ENCODE measurements at regions not wholly inside any gene's neighbourhood (a gene's known extent, or its start where the extent isn't known, plus 50 kb on each side); places are given as distances from the start of the nearest gene placed in this dataset.

DNA sequence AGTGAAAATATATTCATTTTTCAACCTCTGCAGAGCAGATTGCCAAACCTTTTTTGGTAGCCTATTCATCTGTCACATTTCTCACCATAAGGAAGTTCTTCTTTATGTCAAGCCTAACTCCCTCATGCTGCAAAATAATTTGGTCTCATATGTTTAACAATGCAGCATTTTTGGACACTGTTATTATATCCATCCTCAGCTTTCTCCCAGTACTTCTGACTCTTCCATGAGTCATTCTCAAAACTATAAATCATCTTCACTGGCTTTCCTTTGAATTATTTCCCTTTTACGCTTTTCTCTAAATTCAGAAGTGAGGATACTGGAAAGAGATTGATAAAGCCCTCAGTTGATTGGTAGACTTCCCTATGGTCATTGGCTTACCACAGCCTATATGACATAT lies 192.2 kb downstream of the TPBG start:
- TF ChIP-seq EZH2 (IDR thresholded peaks at IDR 0.05; ENCODE audit: insufficient read depth, poor library complexity, severe bottlenecking) = no peak
- TF ChIP-seq EZH2phosphoT487 (IDR thresholded peaks at IDR 0.05; ENCODE audit: insufficient read depth, low read depth) = no peak

Measured in GM23248 (cell line).